GM12874 (cell line): ENCODE measurements at regions not wholly inside any gene's neighbourhood (a gene's known extent, or its start where the extent isn't known, plus 50 kb on each side); places are given as distances from the start of the nearest gene placed in this dataset.

Experiments used
- TF ChIP-seq, protein P1 (sequence below): IDR thresholded peaks from 2 replicates; pipeline ENCODE4 v1.5.1; 2011; ENCODE audit warnings: low read depth, mild to moderate bottlenecking, control low read depth, low read length, moderate library complexity; ENCODE audit not compliant: insufficient read depth

DNA sequence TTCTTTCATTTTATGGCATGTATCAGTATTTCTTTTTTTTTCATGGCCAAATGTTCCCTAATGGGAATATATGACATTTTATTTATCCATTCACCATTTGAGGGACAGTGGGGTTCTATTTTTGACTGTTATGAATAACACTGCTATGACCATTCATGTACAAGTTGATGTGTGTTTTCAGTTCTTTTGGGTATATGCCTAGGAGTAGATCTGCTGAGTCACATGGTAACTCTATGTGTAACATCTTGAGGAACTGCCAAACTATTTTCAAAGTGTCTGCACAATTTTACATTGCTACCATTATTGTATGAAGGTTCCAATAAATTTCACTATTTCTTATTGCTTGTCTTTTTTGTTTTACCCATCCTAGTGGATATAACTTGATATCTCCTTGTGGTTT, 223.0 kb downstream of the TANC2 start:
- TF ChIP-seq, protein P1, sequence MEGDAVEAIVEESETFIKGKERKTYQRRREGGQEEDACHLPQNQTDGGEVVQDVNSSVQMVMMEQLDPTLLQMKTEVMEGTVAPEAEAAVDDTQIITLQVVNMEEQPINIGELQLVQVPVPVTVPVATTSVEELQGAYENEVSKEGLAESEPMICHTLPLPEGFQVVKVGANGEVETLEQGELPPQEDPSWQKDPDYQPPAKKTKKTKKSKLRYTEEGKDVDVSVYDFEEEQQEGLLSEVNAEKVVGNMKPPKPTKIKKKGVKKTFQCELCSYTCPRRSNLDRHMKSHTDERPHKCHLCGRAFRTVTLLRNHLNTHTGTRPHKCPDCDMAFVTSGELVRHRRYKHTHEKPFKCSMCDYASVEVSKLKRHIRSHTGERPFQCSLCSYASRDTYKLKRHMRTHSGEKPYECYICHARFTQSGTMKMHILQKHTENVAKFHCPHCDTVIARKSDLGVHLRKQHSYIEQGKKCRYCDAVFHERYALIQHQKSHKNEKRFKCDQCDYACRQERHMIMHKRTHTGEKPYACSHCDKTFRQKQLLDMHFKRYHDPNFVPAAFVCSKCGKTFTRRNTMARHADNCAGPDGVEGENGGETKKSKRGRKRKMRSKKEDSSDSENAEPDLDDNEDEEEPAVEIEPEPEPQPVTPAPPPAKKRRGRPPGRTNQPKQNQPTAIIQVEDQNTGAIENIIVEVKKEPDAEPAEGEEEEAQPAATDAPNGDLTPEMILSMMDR: no peak

DNA sequence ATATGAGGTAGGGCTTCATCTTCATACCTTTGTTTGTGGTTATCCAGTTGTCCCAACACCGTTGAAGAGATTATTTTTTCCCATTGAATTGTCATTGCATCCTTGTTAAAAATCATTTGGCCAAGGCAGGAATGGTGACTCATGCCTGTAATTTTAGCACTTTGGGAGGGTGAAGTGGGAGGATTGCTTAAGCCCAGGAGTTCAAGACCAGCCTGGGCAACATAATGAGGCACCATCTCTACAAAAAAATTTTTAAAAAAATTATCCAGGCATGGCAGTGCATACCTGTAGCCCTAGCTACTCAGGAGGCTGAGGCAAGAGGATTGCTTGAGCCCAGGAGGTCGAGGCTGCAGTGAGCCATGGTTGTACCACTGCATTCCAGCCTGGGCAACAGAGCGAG, 223.9 kb downstream of the TANC2 start:
- TF ChIP-seq, protein P1: no peak

DNA sequence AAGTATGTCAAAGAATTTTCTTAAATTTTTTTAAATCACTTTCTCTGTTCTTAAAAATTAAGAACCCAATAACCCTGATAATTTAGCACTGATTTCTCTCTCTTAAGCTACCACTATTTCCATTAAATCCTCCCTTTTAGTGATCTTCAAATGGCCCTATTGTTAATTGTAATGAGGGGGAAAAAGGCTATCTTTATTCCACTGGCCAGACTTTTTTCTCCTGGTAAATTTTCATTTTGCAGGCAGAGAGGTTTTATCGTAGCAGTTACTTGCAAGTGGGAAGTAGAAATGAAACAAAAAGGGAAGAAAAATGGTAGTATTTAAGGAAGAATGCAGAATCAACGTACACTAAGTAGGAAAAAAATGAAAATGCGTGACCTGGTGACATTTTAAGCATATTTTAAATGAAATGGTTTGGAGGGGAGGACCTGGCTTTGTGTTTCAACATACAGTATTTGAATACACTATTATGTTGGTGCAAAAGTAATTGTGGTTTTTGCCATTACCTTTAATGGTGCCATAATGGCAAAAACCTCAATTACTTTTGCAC, 224.9 kb downstream of the TANC2 start:
- TF ChIP-seq, protein P1: no peak

DNA sequence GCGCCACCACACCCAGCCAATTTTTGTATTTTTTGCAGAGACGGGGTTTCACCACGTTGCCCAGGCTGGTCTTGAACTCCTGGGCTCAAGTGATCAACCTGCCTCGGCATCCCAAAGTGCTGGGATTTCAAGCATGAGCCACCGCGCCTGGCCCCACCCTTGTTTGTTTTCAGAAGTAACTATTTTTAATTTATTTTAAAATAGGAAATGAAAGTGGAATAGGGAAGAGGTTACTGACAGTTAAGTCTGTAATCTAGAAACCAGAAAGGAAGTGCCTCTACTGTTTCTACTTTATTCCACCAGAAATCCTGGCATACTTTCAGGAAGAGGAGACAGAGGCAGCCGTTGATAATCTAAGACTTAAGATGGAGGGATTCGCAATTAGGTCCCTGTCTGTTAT, 225.6 kb downstream of the TANC2 start:
- TF ChIP-seq, protein P1: no peak

DNA sequence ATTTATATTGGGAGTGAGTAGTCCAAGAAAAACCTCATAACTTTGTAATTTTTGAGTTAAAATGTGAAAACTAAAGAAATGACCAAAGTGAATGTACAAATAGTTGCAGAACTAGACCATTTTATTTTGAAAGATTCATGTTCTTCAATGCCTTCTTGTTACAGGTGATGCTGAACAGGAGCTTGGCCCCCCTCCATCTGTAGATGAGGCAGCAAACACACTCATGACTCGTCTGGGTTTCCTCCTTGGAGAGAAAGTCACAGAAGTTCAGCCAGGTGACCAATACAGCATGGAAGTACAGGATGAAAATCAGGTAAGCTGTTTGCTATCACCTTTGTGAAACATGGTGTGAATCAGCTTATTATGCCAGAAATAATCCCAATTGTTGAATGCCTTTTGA, 227.8 kb downstream of the TANC2 start:
- TF ChIP-seq, protein P1: no peak

DNA sequence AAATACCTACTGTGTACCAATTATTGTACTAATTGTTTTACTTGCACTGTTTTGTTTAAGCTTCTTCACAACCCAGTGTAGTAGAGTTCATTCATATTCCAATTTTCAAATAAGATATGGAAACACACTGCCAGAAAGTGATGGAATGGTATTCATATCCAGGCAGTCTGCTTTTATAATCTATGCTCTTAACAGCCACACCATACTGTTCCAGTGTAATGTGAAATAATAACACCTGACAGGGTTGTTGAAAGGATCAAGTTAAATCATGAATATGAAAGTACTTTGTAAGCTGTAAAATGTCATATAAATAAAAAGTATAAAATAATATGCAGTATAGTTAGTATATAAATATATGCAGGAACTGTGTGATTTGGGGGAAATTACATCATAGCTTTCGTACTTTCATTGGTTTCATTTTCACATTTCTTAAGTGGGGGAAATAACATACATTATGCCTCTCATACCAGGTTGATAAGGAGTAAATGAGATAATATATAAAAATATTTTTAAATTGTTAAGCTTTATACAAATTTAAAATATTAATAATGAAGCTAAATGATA, 230.8 kb downstream of the TANC2 start:
- TF ChIP-seq, protein P1: no peak

DNA sequence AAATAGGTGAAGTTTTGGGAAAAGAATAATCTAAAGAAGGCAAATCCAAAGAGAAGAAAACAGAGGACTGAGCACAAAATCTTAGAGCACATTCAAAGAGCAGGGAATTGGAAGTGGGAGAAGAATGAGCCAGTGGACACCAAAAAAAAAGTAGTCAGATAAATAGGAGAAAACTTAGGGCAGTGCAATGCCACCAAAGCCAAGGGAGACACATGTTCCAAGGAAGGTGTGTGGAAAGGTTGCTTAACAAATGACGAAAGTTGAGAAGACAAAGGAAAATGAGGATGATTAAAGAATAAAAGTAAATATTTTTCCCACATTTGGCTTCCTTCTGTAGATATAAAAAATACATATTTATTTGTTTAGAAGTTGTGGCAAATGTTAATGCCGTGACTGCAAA, 237.6 kb downstream of the TANC2 start:
- TF ChIP-seq, protein P1: no peak

DNA sequence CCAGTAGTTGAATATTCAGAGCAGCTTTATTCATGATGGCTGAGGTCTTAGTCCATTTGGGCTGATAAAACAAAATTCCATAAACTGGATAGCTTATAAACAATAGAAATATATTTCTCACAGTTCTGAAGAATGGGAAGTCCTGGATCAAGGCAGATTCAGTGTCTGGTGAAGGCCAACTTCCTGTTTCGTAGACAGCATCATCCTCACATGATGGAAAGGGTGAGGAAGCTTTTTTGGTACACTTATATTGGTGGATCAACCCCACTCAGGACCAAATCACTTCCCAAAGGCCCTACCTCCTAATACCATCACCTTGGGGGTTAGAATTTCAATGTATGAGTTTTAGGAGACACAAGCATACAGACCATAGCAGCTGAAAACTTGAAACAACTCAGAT, 224.2 kb downstream of the CYB561 start:
- TF ChIP-seq, protein P1: no peak
